ENCODE measurements at regions not wholly inside any gene's neighbourhood (a gene's known extent, or its start where the extent isn't known, plus 50 kb on each side); places are given as distances from the start of the nearest gene placed in this dataset.
"Not testable (repeated sequence)": the region's sequence is repeated elsewhere in the genome, so short reads cannot be mapped to it uniquely, and the experiment has no call there.

DNA sequence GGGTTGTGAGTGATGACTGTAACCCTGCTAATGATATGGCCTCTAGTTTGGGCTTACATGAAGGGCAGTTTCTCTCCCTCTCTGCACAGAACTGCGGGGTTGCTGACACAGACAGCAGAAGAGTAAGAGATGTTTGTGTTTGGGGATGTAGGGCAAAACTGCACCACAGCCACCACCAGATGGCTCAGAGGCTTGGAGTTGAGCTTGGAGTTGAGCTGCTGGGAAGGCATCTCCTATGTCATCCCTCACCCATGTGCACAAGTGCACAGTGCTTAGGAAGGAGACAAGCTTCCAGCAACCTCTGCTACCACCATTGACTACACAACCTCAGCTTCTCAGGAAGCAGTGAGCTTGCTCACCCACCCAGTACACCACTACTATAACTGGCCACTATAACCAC lies 303.9 kb upstream of the DEFB112 start:
- DNase-seq = no peak

- DNase-seq = no peak
Measured at GRCh38 chr6:50358113-50358512, 308.4 kb upstream of the DEFB112 start.

GRCh38 chr6:50361641-50362331 lies 312.1 kb upstream of the DEFB112 start:
- no peak for DNase-seq

DNA sequence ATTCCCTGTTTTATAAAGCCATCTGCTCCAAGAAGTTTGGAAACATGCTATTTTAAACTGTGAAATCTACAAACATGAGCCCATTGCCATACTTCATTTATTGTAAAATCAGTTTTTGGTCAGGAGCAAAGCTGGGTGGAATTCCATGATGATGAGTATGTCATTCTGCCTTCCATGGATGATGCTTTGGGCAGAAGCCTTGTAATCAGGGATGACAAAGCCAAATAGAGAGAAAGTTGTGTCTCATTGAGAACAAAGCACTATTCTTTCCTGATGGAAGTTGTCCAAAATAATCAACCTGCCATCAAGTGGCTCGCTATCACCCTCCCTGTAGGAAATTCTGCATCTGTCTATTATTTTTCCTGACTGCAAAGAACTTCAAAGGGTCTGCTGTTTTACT lies 313.0 kb upstream of the DEFB112 start:
- DNase-seq = no peak

- no peak for DNase-seq
Measured at GRCh38 chr6:50369996-50370395, 320.3 kb upstream of the DEFB112 start.

DNA sequence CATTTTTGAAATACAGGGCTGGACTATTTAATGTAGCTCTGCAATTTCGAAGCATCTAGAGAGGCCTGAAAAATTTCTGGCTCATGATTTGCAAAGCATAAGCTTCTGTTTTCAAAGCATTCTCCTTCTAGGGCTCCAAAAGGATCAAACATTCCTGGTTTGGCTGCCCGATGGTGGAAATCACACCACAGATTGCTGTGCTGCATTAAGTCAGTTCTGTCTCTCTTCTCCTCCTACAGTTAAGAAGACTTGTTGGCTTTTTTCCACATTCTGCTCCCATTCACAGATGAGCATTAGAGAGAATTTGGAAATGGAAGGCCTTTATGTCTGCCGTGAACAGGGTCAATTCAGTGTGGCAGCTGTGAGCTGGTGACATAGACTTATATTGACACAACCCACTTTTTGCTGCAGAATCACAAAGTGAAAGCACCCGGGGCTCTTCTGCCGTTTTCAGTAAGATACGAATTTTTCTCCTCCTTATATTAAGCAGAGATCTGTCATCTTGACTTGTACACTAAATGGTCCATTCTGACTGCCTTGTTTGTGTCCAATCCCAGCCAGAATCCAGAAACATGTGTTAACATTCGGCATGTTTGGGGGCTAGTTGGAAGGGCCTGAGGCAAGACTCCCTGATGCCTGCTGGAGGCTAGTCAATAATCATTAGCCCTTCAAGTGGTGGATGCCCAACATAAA lies 330.8 kb upstream of the DEFB112 start:
- DNase-seq = no peak

DNA sequence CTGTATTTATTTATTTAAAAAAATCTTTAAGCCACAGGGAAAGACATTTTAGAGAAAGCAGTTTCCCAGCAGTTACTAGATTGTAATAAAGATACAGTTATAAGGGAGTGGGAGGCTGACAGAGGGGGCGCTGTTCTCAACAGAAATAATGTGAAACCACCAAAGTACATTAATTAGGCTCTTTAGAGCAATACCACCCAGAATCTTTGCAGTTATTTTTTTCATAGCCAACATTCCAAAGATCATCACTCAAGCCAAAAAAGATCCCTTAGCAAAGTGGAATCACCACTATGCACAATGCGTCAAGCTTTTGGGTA lies 331.3 kb upstream of the DEFB112 start:
- no peak for DNase-seq

DNA sequence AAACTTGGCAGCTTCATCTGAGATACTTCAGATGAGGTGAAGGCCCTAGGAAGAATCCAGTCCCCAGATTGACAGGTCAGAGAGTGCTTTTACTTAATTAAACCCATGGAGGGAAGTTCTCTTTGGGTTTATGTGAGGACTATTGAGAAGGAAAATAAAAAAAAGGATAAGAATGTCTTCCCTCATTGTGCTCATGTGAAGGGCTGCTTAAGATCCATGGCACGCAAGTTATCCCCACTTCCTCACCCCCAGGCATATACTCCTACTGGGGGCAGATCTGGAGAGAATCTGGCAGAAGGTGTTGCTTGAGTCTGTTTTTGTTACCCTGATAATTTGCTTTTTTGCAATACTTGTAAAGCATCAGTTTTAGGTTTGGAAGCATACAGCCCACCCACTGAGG lies 322.9 kb upstream of the TFAP2D start:
- DNase-seq = no peak

DNA sequence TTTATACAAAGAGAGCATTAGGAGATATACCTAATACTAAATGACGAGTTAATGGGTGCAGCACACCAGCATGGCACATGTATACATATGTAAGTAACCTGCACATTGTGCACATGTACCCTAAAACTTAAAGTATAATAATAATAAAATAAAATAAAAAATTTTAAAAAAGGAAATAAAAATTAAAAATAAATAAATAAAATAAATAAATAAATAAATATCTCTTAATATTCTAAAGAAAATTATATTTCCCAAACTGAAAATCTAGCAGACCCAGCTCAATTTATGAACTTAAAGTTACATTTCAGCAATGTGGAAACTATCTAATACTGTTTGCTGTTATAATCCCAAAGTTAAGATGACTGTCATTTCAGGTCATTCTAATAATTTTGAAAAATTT lies 319.2 kb upstream of the TFAP2D start:
- DNase-seq = not testable (repeated sequence)

GRCh38 chr6:50404643-50405042 lies 308.7 kb upstream of the TFAP2D start:
- DNase-seq = no peak

DNA sequence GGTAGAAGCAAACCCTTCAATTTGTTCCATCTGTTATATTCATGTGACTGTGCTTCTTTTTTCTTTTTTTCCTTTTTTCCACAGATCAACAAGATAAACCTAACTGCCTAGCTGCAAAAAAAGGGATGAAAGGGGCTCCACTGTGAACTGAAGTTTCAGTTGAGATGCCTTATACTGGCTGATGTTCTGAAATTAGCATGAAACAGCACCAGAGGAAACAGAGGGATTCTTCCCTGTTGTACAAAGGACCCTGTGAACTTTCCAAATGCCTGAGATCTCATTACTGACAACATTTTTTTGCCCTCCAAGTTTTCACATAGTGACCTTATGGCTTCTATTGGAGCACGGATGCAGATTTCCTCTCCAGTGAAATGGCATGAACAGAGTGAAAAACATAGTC lies 302.7 kb upstream of the TFAP2D start:
- no peak for DNase-seq

GRCh38 chr6:50421041-50421440 lies 292.3 kb upstream of the TFAP2D start:
- DNase-seq = not testable (repeated sequence)

- DNase-seq = no peak
Measured at GRCh38 chr6:50427267-50427666, 286.1 kb upstream of the TFAP2D start.

DNA sequence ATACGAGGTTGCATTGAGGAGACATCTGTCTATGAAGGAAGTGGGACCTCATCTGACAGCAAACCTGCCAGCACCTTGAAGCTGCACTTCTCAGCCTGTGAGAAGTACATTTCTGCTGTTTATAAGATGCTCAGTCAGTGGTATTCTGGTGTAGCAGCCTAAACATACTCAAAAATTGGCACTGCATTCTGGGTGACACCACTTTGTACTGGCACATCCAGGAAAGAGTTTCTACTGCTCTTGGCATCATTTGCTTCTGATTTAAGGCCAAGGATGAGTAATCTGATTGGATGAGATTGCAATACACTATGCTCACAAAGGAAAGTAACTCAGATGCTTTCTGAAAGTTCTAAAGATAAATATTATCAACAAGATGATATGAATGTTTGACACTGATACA lies 275.4 kb upstream of the TFAP2D start:
- no peak for DNase-seq

- DNase-seq = no peak
Measured at GRCh38 chr6:50442531-50443040, 270.7 kb upstream of the TFAP2D start.

GRCh38 chr6:50443144-50443543 lies 270.2 kb upstream of the TFAP2D start:
- no peak for DNase-seq

DNA sequence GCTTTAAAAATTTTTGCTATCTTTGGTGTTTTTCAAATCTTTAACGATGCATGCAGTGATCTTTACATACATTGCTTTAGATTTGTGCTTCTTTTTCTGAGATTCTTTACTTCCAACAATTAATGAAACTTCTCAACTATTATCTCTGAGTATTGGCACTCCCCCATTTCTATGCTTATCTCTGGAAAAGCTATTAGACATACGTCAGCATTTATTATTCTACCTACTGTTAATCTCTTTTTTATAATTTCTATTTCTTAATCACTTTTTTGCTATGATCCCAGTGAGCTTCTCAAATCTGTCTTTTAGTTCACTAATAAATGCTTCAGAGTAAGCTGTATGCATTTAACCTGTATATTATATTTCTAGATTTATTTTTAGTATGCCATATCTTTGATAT lies 264.2 kb upstream of the TFAP2D start:
- DNase-seq = no peak

DNA sequence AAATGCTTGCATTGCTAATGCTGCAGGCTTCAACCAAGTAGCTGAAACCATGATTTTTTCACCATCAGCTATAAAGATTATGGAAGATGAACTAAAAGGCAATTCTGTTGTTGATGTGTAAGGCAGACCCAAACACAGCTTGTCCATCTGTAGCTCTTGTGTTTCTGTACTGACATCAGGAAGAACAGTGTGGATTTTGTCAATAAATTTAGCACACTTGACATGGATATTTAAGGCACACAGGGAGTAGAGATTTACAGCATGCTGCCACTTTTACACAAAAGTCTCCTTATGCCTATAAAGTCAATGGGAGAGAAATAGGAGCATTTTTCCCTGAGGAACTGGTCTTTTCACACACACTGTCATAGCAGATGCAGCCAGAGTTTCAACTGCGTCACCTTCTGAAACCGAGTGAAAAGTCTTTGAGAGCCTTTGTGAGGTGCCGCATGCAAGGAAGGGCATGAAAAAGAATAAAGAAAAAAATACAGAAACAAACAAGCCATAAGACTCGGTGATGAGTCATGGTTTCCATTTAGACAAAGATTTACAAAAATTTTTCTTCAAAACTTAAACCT lies 261.4 kb upstream of the TFAP2D start:
- DNase-seq = no peak

DNA sequence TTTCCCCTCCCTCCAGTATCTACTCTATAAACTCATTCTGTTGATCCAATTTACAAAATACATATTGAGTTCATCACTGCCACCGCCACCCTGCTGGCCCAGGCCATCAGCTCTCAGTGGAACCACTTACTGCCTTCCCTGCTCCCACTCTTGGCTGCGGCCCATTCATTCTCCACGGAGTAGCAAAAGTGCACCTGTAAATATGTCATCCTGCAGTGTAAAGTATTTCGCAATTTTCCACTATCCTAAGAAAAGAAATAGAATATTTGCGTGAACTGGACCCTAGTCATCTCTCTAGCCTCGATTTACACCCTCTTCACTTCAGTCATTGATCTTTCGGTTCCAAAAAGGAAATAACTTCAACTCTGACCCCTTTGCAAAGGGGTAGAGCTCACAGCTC lies 258.3 kb upstream of the TFAP2D start:
- DNase-seq = no peak

DNA sequence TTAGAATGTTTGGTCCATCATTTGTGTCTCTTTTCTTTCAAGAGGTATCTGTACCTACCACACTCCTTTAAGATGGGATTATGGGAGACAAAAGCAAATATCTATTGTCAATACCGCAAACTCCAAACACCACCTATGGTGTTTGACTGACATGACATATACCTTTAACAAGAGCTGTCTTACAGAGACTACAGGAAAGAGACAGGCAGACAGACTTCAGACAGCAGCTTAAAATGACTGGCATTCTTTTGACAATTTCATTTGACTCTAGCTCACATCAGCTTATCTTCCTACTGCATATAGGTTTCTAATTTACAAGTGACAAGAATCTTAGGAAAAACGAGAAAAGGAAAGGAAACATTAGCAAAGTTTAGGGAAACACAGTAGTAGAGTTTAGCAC lies 256.0 kb upstream of the TFAP2D start:
- no peak for DNase-seq

DNA sequence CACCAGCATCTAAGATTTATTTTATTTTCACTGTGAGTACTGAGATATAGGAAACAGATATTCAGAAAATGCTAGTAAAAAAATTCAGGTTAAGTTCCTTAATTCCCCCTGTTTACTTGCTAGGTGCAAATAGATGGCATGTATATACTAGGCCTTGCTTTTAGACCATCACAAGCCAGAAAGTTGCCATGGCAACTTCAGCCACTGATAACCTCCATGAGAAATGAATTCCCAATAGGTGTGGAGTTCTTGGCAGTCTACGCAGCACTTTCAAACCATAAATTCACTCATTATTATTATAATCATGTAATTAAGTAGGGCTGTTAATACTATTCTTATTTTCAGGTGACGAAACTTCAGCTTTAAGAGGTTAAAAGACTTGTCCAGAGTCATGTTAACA lies 251.6 kb upstream of the TFAP2D start:
- DNase-seq = no peak

GRCh38 chr6:50463931-50464330 lies 249.4 kb upstream of the TFAP2D start:
- no peak for DNase-seq

DNA sequence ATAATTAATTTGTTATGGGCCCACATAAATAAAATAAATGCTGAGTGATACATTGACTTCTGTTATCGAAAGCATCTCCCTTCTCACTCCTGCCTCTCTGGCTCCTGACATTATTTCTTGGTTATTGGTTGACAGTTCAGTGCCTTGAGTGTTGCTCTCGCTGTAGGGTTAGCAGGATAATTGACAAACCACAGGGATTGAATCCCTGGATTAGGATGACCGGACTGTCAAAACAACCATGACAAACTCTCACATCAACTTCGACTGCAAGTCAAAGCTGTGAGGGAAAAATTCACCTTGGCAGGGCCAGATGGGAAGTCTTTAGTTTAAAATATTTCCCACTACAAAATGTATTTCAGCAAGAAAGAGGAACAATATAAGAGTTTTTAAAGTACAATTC lies 245.4 kb upstream of the TFAP2D start:
- DNase-seq = no peak

- DNase-seq = no peak
Measured at GRCh38 chr6:50471041-50471440, 242.3 kb upstream of the TFAP2D start.
